ENCODE measurements at regions not wholly inside any gene's neighbourhood (a gene's known extent, or its start where the extent isn't known, plus 50 kb on each side); places are given as distances from the start of the nearest gene placed in this dataset.

GRCh38 chr12:69084816-69085378, 151.9 kb upstream of the CPM start:
- Mint-ChIP-seq H3K4me1 (peaks cover 33% of the 10 kb centered on the region), H3K9me3 (peaks cover 6% of the 10 kb centered on the region), H3K27ac (peak overlapping the region; percentile 87), H3K36me3 (ENCODE audit: low read depth) (no peaks in the 10 kb centered on the region), H3K4me3 (no peak overlapping the region), H3K27me3 (ENCODE audit: low read depth, poor library complexity) (peaks cover 3% of the 10 kb centered on the region)
- no peak for DNase-seq
- TF ChIP-seq CTCF (IDR thresholded peaks at IDR 0.05) = no peak

DNA sequence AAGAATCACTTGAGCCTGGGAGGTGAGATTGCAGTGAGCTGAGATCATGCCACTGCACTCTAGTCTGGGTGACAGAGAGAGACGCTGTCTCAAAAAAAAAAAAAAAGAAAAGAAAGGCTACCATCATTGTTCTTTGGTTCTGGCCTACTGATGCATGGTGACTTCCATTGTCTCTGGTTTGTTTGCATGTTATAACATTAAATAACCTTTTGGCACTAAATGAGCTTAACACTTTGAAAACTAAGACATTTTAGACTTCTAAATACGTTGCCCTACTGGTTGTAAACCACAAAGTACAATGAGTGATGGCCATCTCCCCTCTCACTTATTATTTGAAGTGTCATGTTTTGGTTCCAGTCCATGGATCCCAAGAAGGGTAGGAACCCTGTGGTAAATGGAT, 152.9 kb upstream of the CPM start:
- DNase-seq = no peak
- Mint-ChIP-seq H3K27me3 (ENCODE audit: low read depth, poor library complexity) (peaks cover 3% of the 10 kb centered on the region), H3K4me1 (peaks cover 42% of the 10 kb centered on the region), H3K9me3 (peaks cover 4% of the 10 kb centered on the region), H3K36me3 (ENCODE audit: low read depth) (no peaks in the 10 kb centered on the region), H3K4me3 (no peak overlapping the region), H3K27ac (no peak overlapping the region)
- TF ChIP-seq CTCF (IDR thresholded peaks at IDR 0.05) = no peak

GRCh38 chr12:69087986-69088385, 151.4 kb upstream of the CPSF6 start:
- Mint-ChIP-seq H3K27ac (no peak overlapping the region), H3K27me3 (ENCODE audit: low read depth, poor library complexity) (peaks cover 3% of the 10 kb centered on the region), H3K36me3 (ENCODE audit: low read depth) (no peaks in the 10 kb centered on the region), H3K9me3 (no peaks in the 10 kb centered on the region), H3K4me1 (peaks cover 63% of the 10 kb centered on the region), H3K4me3 (no peak overlapping the region)
- no peak for TF ChIP-seq CTCF (IDR thresholded peaks at IDR 0.05)
- no peak for DNase-seq

GRCh38 chr12:69090722-69091121, 148.6 kb upstream of the CPSF6 start:
- no peak for TF ChIP-seq CTCF (IDR thresholded peaks at IDR 0.05)
- Mint-ChIP-seq H3K27me3 (ENCODE audit: low read depth, poor library complexity) (no peaks in the 10 kb centered on the region), H3K36me3 (ENCODE audit: low read depth) (no peaks in the 10 kb centered on the region), H3K4me3 (peak overlapping the region; percentile 0), H3K9me3 (no peaks in the 10 kb centered on the region), H3K4me1 (peaks cover 43% of the 10 kb centered on the region), H3K27ac (peak overlapping the region; percentile 71)
- DNase-seq = no peak

DNA sequence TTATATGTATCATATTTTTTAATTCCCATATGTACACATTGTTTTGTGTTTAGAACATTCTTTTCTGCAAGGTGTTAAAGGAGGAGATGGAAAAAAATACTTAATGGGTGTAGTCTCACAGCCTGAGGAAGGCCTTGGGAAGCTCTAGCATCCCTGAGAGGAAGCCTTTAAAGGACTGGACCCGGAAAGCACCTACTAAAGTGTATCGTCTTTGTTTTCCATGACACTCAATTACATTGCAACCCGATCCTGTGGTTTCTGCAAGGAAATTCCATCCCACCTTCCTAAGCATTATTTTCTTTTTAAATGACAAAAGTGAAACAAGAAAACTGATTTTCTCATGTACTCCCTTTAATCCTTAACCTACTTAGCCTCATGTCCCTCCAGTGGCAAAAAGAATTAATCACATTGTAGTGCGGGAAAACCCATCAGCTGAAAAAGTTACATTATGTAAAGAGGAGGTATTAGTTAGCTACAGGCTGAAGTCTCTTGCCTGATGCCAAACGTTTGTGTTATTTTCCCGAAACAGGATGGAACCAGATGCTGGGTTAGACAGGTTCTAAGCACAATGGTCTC, 147.8 kb upstream of the CPSF6 start:
- no peak for TF ChIP-seq CTCF (IDR thresholded peaks at IDR 0.05)
- Mint-ChIP-seq H3K27me3 (ENCODE audit: low read depth, poor library complexity) (no peaks in the 10 kb centered on the region), H3K36me3 (ENCODE audit: low read depth) (no peaks in the 10 kb centered on the region), H3K9me3 (no peaks in the 10 kb centered on the region), H3K4me3 (no peak overlapping the region), H3K27ac (peak overlapping the region; percentile 23), H3K4me1 (peaks cover 37% of the 10 kb centered on the region)
- no peak for DNase-seq

GRCh38 chr12:69092137-69092536, 147.2 kb upstream of the CPSF6 start:
- peaks cover 37% of the 10 kb centered on the region for H3K4me1 Mint-ChIP-seq
- no peaks in the 10 kb centered on the region for H3K9me3 Mint-ChIP-seq
- no peak overlapping the region for H3K27ac Mint-ChIP-seq
- H3K27me3 Mint-ChIP-seq (ENCODE audit: low read depth, poor library complexity) = no peaks in the 10 kb centered on the region
- no peak for DNase-seq
- no peaks in the 10 kb centered on the region for H3K36me3 Mint-ChIP-seq (ENCODE audit: low read depth)
- no peak overlapping the region for H3K4me3 Mint-ChIP-seq
- no peak for TF ChIP-seq CTCF (IDR thresholded peaks at IDR 0.05)
